GM13976 (cell line): ENCODE measurements at regions not wholly inside any gene's neighbourhood (a gene's known extent, or its start where the extent isn't known, plus 50 kb on each side); places are given as distances from the start of the nearest gene placed in this dataset.

Experiments used
- DNase-seq: peaks from one replicate; pipeline ENCODE4 v3.0.0; 2012; ENCODE audit warnings: low spot score
- CTCF ChIP-seq: IDR thresholded peaks from 2 replicates; pipeline ENCODE4 v1.5.1; 2012; ENCODE audit warnings: borderline replicate concordance, mild to moderate bottlenecking; ENCODE audit not compliant: insufficient read depth; ENCODE audit errors: extremely low read depth, missing control alignments, control extremely low read depth
- in situ Hi-C: fragments of 300-500 bp; cut with MboI; formaldehyde crosslinking; loops from one replicate; pipeline ENCODE4 v1.12.0; 2022; ENCODE audit warnings: low sequenced_read_pairs, mixed read lengths, inconsistent platforms; ENCODE audit not compliant: unreplicated experiment

GRCh38 chr4:162661913-162662312, 498.1 kb upstream of the FSTL5 start:
- TF ChIP-seq CTCF, result no peak
- in situ Hi-C loops, result no loop called here
- DNase-seq, result no peak

GRCh38 chr4:162659716-162660115, 495.9 kb upstream of the FSTL5 start:
- DNase-seq, result no peak

DNA sequence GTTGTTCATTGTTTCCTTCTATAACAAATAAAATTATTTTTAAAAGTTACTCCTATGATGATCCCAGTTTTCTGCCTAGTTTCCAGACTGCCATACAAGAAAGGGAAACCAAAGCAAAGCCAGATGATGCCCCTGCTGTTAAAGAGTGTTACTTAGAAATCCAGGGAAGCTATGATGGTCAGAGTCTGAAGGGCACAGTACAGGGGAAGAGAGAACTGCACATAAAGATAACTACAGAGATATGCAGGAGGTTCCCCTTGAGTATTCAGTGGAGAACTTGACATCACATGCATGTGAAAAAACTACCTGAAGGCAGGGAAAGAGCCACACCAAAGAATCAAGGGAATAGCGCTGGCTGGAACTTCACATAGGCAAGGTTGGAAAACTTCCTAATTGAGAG, 494.2 kb upstream of the FSTL5 start:
- no peak for DNase-seq
- in situ Hi-C loops, result no loop called here
- TF ChIP-seq CTCF, result no peak

More at GRCh38 chr4:162659716-162660115, 495.9 kb upstream of the FSTL5 start:
- in situ Hi-C loops, result no loop called here
- TF ChIP-seq CTCF, result no peak

GRCh38 chr4:162650166-162650565, 486.4 kb upstream of the FSTL5 start:
- in situ Hi-C loops, result no loop called here
- DNase-seq, result no peak
- TF ChIP-seq CTCF, result no peak

DNA sequence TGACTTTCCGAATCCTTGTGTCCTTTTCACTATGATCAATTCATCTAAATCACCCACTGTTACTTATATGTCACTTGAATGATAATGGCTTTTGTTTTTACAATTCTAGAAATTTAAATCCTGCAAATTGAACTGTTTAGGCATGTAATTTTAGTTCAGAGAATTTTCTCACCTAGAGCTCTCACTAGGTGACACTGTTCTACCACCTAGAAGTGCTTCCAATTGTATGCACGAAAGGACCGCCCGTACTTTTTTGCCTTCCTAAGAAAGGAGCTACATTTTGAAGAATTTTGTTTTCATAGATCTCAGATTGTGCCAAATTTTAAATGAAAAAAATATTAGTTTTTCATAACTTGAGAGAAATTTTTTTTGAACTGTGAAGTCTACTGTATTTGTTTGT, 481.6 kb upstream of the FSTL5 start:
- no peak for DNase-seq
- TF ChIP-seq CTCF, result no peak
- in situ Hi-C loops, result no loop called here

DNA sequence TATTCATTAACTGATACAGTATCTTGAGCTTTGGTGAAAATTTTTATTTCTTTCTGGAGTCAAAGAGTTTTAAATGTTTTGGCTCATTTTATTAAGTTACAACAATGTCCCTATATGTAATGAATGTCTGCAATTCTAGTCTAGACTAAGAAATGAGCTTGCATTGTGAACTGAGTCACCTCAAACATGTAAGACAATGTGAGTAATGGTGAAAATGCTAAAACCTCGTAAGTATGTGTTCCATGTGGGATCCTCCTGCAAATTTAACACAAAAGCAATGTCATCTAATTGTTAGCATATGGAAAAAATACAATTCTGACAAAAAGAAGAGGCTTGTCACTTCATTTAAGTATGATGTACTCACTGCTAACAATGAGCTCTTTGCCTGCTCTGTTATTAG, 480.5 kb upstream of the FSTL5 start:
- DNase-seq, result no peak
- in situ Hi-C loops, result no loop called here
- no peak for TF ChIP-seq CTCF

DNA sequence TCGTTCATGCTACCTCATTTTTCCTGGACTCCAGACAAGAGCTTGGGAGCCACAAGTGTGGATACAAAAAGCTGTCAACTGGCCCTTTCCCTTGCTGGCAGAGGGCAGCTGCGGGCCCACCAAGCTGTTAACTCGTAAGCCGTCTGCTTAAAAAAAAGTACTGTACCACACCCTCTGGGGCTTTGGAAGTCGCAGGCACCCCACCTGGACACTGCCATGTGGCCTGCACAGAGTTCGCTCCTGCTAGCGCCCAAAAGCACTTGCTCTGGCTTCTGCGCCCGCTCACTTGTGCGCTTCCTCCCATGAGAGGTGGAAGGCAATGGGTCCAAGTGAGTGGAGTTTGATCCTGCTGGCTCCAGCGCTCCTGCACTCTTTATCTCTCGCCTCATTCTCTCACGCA, 476.4 kb upstream of the FSTL5 start:
- in situ Hi-C loops, result no loop called here
- DNase-seq, result no peak
- no peak for TF ChIP-seq CTCF
